ENCODE measurements at regions not wholly inside any gene's neighbourhood (a gene's known extent, or its start where the extent isn't known, plus 50 kb on each side); places are given as distances from the start of the nearest gene placed in this dataset.

DNA sequence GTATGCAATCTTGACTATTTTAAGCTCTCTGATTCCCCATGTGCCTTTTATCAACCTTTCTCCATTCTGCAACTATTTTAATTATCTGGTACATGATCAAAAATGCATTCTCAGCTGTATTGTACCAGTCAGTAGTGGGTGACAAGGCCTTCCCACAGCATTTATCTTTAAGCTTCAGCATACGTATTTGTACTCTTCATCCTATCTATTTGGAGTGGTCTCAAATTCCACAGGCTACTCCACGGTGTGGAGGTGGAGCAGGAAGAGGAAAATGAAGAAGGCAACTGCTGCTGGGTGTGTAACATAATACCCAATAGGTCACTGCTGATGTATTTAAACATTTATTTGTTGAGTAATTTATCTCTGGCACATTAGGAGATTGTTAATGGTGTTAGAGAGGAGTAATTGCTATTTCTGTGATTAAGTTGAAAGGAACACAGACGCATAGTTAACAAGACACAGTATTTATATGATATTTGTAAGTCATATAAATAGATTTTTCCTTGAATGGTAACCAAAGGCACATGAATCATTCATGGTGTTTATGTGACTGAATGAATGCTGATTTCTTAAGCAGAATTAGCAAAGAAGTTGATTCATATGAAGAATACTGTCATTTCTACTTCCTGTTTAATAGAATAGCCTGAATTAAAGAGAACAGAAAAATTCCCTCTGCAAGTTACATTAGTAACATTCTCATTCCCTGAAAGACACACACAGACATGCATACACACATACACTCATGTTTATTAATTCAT lies 153.8 kb upstream of the NR3C1 start:
- Histone ChIP-seq H3K9me1 (ENCODE audit: control insufficient read depth, insufficient read depth, low read length) (no peaks in the 10 kb centered on the region), H3K27ac (ENCODE audit: extremely low read depth, low read depth, low read length) (no peak overlapping the region), H2AFZ (ENCODE audit: low read depth, low read length) (no peak overlapping the region), H3K4me2 (ENCODE audit: insufficient read depth, low read length) (no peak overlapping the region), H3K4me3 (no peak overlapping the region), H3K4me1 (replicated peaks in 1 of 2; ENCODE audit: control insufficient read depth in 2 of 2, insufficient read depth in 2 of 2, low read length in 2 of 2) (no peaks in the 10 kb centered on the region), H4K20me1 (replicated peaks; ENCODE audit: control insufficient read depth, insufficient read depth, low read length) (no peaks in the 10 kb centered on the region), H3K9ac (ENCODE audit: insufficient read depth in 1 of 2, low read depth in 2 of 2, low read length in 2 of 2) (no peak overlapping the region), H3K9me3 (replicated peaks; ENCODE audit: control insufficient read depth, insufficient read depth, low read depth, low read length) (no peaks in the 10 kb centered on the region), H3K36me3 (ENCODE audit: control insufficient read depth, insufficient read depth, low read length) (no peaks in the 10 kb centered on the region), H3K27me3 (ENCODE audit: control insufficient read depth in 2 of 2, insufficient read depth in 2 of 2, low read length in 2 of 2) (no peaks in the 10 kb centered on the region; a peak in 1 of 5 replicates), H3K79me2 (ENCODE audit: control insufficient read depth, insufficient read depth, low read length) (no peaks in the 10 kb centered on the region)
- ChIA-PET POLR2A (interaction anchor here (1.4 kb wide), 1 partner anchor 15 kb away, joined by 3 read pairs; no protein-coding TSS in a partner anchor), CTCF (ENCODE audit: low intra/inter-chr PET ratio) (no interaction called here)
- BruUV-seq (replicated peaks), result no TSS peak
- ATAC-seq (no peak), FAIRE-seq (no peak), DNase-seq (ENCODE audit: extremely low read depth in 1 of 4, low spot score in 3 of 4) (no peak)
- in situ Hi-C loops (cut with MboI), result no loop called here
- intact Hi-C loops (cut with micrococcal nuclease), result no loop called here
- 0% methylated on average over 3 of the region's 3 CpGs for WGBS (ENCODE audit: insufficient coverage, low coverage, missing lambda C conversion rate)
- TF ChIP-seq FOXJ3 (CRISPR knock-in tag; IDR thresholded peaks at IDR 0.05) (no peak), MEF2A (IDR thresholded peaks at IDR 0.05; ENCODE audit: control insufficient read depth, low read depth, low read length) (no peak), ZNF695 (CRISPR knock-in tag; IDR thresholded peaks at IDR 0.05) (no peak)
- TF ChIP-seq, protein P1, sequence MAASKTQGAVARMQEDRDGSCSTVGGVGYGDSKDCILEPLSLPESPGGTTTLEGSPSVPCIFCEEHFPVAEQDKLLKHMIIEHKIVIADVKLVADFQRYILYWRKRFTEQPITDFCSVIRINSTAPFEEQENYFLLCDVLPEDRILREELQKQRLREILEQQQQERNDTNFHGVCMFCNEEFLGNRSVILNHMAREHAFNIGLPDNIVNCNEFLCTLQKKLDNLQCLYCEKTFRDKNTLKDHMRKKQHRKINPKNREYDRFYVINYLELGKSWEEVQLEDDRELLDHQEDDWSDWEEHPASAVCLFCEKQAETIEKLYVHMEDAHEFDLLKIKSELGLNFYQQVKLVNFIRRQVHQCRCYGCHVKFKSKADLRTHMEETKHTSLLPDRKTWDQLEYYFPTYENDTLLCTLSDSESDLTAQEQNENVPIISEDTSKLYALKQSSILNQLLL (CRISPR knock-in tag; IDR thresholded peaks at IDR 0.05; ENCODE audit: borderline replicate concordance), result no peak
- TF ChIP-seq, protein P2, sequence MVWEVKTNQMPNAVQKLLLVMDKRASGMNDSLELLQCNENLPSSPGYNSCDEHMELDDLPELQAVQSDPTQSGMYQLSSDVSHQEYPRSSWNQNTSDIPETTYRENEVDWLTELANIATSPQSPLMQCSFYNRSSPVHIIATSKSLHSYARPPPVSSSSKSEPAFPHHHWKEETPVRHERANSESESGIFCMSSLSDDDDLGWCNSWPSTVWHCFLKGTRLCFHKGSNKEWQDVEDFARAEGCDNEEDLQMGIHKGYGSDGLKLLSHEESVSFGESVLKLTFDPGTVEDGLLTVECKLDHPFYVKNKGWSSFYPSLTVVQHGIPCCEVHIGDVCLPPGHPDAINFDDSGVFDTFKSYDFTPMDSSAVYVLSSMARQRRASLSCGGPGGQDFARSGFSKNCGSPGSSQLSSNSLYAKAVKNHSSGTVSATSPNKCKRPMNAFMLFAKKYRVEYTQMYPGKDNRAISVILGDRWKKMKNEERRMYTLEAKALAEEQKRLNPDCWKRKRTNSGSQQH (CRISPR knock-in tag; IDR thresholded peaks at IDR 0.05), result no peak

All from K562 (cell line).